IPS-NIHi7 (cell line): ENCODE measurements at regions not wholly inside any gene's neighbourhood (a gene's known extent, or its start where the extent isn't known, plus 50 kb on each side); places are given as distances from the start of the nearest gene placed in this dataset.
A peak's percentile ranks its signal among the peaks of the same experiment; 100 is the strongest.
"Not testable (repeated sequence)": the region's sequence is repeated elsewhere in the genome, so short reads cannot be mapped to it uniquely, and the experiment has no call there.

Source experiments
- DNase-seq: peaks from one replicate; pipeline ENCODE4 v3.0.0; 2012; ENCODE audit warnings: mixed read lengths; ENCODE audit errors: extremely low spot score

DNA sequence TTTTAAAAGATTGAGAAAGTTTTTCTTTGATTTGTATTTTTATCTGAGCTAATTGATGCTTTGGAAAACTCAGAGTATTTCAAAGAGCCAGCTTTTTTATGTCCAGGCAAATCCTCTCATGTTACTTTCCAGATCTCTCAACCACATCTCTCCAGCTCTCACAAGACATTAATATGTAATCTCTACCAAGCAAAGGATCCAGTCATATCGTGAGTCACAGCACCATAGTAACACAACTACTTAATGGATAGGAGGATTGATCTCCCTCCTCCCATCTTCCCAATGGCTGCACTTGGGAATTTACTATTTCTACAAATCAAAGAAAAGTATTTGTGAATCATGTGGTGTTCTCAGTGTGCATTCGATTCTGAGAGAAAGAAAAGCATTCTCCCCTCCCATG is 63.3 kb downstream of the POU4F1 start:
- DNase-seq = no peak

DNA sequence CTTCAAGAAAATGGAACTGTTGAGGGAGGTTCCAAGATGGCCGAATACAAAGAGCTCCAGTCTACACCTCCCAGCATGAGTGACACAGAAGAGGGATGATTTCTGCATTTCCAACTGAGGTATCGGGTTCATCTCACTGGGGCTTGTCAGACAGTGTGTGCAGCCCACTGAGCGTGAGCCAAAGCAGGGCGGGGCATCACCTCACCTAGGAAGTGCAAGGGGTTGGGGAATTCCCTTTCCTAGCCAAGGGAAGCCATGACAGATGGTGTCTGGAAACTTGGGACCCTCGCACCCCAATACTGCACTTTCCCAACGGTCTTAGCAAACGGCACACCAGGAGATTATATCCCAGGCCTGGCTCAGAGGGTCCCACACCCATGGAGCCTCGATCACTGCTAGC is 77.3 kb downstream of the POU4F1 start:
- not testable (repeated sequence) for DNase-seq

DNA sequence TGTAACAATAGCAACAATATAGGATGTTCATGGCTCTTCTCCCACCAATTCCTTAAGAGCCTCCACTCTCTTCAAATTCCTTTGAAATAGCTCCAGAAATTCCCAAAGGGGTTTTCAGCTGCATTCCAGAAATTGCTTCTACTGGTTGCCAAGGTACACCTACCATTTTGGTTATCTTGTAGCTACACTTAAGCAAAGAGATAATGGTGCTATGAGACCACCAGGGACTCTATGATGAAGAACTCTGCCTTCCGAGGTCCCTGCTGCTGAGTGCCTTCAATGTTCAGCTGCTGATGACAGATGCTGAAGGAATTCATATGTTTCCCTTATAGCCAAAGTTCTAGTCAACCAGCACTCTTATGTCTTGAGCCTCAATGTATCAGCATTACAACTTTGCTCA is 78.4 kb downstream of the POU4F1 start:
- DNase-seq = no peak

DNA sequence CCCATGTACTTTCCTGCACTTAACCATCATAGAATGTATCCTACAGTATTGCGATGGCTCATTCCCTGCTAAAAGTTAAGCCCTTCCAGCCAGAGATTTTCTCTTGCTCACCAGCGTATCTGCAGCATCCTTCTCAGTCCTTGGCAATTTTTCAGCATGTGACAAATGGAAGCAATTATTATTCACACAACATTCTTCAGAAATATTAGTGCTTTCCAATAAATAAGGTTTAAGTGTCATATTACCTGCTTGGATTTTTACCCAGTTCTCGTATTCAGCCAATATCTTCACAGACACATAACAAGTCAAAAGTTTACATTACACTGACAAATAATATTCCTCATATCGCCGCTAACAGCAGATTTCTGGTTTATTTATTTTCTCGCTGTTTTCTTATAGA is 82.3 kb downstream of the POU4F1 start:
- DNase-seq = no peak

DNA sequence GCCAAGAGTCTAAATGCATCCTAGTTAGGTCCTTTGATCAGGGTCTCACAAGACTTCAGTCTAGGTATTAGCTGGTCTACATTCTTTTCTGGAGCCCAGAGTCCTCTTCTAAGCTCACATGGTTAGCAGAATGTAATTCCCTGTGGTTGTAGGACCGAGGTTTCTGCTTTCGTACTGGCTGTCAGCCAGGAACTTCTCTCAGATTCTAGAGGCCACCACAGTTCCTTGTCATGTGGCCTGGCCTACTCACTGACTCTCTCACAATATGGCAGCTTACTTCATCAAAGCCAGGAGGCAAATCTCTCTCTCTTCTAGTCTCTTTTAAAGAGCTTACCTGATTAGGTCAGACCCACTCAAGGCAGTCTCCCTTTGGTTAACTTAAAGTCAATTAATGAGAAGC is 82.9 kb downstream of the POU4F1 start:
- DNase-seq = no peak

DNA sequence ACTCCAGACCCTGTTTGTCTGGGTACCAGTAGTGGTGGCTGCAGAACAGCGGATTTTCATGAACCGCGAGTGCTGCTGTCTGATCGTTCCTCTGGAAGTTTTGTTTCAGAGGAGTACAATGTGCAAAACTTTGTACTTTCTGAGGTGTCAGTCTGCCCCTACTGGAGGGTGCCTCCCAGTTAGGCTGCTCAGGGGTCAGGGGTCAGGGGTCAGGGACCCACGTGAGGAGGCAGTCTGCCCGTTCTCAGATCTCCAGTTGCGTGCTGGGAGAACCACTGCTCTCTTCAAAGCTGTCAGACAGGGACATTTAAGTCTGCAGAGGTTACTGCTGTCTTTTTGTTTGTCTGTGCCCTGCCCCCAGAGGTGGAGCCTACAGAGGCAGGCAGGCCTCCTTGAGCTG is 84.9 kb downstream of the POU4F1 start:
- not testable (repeated sequence) for DNase-seq

DNA sequence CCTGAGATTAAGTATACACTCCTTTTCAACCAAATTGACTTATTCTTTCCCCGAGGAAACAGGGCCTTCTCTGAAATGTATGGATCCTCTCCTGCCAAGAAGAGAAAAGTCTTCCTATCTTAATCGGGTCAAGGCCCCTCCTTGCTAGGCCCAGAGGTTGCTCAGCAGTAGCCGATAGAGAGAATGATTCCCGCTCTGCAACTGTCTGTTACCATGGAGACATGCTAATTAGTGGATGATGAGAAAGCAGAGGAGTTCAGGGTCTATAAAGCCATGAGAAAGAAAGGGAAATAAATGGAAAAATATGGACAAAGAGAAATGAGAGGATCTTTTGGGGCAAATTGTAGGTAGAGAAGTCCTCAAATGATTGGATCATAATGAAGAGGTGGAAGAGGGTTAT is 103.5 kb downstream of the POU4F1 start:
- peak; percentile 40 for DNase-seq

DNA sequence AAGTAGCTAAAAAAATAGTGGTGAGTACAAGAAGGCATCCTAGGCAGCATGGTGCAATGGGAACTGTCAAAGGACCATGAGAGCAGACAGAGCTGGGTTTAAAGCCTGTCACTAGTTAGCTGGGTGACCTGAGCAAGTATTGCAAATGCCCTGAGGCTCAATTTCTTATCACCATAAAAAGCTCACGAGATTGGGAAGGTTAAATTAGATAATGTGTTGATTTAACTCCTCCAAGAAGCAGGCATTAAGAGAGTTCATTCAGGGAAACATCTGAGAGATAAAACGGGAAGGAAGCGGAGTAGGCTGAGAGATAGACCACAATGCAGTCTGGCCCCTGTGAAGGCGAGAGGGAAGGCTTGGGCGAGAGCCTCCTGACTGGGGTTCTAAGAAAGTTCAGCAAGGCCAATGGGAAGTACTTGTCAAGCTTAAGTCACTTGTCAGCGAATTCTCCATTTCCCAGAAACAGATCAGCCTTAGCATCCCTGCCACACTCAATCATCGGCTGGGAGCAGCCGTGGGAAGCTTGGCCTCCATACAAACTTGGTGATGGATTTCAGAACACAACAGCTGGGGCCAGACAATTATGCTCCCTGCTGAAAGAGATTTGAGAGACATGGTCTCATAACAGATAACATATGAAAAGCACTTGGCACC is 105.5 kb downstream of the POU4F1 start:
- no peak for DNase-seq

DNA sequence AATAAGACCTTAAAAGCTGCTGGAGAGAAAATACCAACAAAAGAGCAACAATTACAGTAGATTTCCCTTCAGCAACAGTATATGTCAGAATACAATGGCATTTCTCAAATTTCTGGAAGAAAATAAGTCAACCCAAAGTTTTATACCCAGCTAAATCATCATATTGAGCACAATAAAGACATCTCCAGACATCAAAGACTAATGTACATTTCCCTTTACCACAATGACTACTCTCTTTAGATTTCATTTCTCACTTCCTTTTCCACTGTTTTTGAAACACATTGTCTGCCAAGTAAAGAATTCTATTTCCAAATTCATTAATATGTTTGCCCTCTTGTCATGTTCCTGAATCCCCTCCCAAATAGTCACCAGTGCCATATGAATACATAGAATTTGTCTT is 111.4 kb downstream of the POU4F1 start:
- DNase-seq = no peak

DNA sequence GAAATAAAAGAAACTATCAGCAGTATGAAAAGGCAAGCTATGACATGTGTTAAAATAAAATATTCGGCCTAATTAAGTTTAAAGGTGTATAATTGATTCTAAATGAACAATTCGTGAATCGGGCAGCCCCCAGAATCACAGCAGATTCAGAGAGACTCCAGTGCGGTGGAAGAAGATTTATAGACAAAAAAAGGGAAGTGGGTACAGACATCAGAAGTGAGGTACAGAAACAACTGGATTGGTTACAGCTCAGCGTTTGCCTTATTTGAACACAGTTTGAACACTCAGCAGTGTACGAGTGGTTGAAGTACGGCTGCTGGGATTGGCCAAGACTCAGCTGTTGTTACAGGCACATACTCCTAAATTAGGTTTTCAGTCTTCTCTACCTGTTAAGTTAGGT is 113.1 kb downstream of the POU4F1 start:
- DNase-seq = not testable (repeated sequence)

DNA sequence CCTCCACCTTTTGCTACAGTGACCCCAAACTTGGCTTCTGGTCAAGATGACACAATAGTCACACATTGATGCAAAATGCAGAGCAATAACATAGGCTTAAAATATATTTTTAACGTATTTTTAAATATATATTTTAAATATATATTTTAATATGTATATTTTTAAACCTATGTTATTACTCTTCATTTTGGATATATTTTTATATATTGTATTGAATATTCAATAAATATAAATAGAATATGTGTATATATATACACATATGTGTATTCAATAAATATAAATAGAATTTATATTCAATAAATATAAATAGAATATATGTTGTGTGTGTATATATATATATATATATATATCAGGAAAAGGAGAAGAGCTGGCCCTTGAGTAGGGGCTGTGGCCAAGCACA is 115.6 kb downstream of the POU4F1 start:
- DNase-seq = no peak

DNA sequence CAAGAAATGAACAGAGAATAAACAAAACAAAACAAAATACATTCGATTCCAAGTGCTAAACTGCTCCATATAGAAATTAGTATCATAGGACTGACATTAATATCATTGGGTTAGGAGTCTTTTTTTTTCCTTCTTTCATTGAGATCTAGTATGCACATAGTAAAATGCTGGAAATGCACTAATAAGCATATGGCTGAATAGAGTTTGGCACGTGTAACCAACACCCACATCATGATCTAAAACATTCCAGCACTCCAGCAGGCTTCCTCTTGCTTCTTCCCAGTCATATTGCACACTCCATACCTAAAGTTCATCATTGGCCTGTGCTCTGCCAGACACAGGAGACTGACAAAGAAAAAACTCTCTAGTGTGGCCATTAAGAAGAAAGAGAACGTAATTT is 117.5 kb downstream of the POU4F1 start:
- no peak for DNase-seq

DNA sequence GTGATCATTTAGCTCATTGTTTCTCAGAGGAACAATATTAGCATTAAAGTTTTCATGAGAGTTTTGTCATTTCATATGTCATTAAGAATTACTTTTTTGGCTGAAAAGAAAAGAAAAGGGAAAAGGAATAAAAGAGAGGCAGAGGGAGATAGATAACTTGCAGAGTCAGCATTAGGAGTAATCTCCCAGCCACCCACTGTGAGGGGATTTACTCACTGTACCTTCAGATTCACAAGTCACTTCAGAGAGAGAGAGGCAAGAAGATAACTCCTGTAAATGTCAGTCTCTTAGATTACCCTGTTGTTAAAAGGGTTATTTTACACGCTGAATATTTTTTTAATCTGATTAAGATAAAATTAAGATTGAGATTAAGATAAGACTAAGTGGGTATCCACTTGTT is 125.2 kb downstream of the POU4F1 start:
- DNase-seq = no peak

DNA sequence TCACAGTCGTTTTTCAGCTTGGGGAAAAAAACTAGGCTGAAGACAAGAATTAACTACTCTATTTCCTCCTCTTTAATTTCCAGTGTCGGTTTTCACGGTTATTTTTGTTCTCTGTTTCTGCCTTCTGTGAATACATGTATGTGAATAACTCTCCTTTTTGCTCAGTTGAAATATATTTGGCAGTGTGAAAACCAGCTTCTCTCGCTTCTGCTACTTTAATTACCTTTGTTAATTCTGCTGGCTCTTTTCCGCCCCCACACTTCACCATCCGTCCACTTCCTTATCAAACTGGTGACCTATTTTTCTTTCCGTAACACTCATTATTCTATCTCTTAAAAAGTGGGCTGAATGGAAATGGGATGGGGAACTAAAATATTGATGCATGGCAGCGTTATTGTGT is 126.4 kb downstream of the POU4F1 start:
- DNase-seq = no peak

DNA sequence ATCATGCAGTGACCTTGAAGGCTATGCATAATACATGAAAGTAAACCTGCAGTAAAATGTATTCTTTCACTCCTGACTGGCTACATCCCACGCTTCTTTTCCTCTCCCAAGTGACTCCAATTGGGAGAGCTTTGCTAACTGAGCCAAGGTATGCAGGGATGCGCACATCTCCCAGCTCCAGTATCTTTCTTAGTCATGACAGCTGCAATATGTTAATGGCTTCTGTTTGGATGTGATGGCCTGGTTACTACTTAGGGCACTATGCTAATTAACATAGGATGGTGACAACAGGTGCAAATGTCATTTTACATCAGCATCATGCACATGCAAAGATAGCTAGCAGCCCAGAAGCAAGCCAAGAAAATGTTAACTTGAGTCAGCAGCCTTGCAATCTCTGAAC is 134.7 kb downstream of the POU4F1 start:
- DNase-seq = no peak

DNA sequence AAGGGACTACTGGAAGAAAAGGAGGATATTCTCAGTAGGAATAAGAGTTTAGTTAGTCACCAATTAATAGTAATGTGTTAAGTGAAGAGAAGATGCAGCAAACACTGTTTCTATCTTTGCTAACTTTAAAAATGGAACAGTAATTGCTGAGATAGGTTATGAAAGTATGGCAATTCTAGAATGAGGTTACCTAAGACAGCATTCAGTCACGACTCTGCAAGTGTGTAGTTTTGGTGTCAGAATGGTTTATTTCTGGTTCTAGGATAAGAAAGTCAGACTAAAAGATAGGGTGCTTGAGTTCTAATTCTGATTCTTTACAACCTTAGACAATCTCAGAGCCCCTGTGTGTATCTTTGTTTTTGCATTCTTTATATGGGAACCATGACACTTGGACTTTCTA is 138.1 kb downstream of the POU4F1 start:
- no peak for DNase-seq

DNA sequence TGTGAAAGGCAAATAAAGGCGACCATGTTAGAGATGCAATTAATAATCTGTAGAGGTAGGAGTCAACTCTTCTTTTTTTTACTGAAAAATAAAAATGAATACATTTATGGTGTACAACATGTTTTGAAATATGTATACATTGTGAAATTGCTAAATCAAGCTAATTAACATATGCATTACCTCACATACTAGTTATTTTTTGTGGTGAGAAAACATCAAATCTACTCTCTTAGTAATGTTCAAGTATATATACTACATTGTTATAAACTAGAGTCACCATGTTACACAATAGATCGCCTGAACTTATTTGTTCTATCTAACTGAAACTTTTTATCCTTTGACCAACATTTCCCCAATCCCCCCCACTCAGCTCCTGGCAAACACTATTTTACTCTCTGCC is 143.2 kb downstream of the POU4F1 start:
- no peak for DNase-seq

DNA sequence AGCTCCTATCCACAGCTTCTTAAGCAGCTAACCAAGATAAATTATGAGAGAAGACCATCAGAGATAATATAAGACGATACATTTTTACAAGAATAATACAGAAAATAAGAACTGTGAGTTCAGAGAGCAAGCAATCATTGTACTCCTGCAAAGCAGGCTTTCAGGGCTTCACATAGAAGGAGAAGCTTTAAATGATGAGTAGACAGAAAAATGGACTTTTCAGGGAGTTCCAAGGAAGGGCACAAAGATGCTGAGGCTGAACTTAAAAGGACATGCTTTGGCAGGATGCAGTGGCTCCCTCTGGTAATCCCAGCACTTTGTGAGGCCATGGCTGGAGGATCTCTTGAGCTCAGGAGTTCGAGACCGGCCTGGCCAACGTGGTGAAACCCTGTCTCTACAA is 159.5 kb downstream of the POU4F1 start:
- DNase-seq = no peak

DNA sequence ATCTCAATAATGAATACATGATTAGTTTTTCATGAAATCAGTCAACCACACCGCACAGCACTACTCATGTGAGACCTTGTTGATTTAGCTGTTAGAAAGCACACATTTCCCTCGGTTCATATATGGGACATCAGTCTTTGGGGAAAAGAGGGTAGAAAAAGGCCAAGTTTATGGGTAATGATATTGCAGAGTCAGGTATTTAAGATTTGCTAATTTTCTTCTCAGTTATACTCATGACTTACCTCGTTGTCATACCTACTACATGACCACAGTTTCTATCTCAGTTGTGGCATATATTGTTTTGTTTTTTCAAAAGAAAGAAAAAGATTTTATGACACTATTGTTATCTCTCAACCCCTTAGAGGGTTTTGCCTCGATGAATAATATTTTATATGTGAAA is 165.6 kb downstream of the POU4F1 start:
- no peak for DNase-seq

DNA sequence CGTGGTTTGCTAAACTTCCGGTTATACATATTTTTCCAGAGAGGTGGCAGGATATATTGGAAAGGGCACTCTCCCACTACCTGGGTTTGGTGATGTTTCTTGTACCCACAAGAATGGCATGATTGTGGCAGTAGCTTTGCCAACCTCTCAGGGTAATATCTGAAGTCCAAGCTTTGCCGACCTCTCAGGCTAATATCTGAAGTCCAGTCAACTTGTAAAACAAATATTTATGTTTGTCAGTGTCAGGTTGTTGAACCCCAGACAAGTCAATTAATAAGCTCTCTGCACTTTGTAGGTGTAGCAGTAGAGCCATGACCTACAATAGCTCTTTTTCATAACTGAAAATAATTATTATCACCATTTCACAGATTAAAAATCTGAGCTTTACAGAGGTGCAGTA is 167.0 kb downstream of the POU4F1 start:
- no peak for DNase-seq

DNA sequence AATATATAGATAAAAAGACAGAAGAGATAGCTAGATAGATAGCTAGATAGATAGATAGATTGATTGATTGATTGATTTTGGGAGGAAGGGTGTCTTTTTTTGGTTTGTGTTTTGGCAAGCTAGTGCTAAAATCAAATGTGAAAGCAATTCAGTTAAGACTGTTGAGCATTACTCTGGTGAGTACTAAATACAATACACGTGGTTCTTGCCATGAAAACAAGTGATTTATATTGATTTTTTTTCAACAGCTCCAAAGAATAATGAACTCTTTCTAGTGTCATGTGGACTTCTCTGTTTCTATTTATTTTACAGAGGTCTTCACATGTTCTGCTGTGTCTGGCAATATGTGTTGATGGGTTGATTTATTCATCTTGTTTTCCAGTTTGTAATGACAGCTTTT is 172.0 kb downstream of the POU4F1 start:
- DNase-seq = no peak

DNA sequence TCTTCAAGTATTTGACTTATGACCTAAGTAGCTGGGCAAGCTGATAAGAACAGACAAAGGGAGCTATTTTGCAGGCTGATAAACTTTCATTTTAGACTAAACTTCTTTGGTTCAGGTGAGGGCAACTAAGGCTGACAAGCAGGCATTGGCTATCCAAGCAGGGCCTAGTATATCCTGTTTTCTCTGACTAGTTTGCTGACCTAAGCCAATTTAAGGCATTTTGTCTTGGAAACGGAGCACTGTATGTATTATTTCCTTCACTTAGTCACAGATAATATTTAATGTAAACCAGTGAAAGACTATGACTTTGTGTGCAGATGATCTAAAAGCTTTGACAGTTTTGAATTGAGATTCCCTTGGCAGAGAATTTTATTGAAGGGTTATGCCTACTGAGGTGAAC is 172.5 kb downstream of the POU4F1 start:
- DNase-seq = no peak

DNA sequence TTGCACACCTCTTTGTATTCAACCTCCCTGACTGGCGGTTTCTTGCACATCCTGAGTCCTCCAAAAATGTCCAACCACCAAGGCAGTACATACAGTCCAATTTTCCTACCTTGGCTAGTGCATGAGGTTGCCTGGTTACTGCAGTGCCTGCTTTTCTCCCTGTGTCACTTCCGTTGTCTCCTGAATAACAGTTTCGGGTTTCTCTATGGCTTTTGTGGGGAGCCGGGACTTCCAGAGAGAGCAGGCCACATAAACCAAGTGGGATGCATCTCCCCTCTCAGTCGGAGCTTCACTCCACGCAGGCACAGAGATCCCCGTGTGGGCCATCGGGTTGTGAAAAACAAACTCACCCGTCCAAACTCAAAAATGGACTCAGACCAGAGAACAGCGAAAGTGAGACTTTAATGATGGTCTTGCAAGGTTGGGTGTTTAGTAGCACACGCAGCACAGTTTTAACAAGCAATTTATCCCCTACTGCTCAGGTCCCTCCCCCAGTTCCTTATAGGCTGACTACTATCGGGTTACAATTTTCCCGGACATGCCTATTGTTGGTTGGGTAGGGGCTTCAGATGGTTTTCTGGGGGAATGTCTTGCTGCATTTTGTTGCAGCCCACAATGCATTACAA is 173.1 kb downstream of the POU4F1 start:
- peak; percentile 34 for DNase-seq

DNA sequence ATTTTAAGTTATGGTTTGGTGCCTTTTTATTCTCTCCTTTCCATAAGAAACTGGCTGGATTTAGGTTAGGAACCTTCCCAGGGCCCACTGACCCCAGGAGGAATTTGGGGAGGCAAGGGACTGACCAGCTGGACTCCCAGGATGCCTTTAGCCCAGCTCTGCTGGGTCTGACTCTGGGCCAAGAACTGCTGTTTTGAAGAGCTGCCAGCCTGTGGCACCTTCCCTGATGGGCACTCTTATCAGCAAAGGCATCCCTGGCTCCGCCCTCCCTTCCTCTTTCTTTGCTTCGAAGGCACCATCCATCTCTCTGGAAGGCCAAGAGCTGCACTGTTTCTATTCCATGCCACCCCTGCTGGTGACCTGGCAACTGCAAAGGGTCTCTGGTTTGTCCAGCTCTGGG is 174.7 kb downstream of the POU4F1 start:
- DNase-seq = no peak
